ENCODE measurements at regions not wholly inside any gene's neighbourhood (a gene's known extent, or its start where the extent isn't known, plus 50 kb on each side); places are given as distances from the start of the nearest gene placed in this dataset.

DNA sequence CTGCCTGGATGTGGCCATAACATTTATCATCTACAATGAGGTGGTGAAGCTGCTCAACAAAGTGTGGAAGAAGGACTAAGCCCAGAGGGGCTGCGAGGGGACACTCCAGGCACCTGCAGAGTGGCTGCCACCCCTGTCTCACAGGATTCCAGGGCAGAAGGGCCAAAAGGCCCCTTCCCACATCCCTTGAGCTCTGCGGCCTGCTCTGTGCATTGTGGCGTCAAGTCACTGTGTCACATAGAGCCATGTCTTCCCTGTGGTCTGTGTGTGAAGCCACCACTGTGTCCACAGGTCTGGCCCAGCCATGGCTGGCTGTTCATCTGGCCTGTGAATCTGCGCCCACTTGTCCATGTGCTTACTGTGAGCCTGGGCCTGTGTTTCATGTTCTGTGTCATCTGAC lies 1714.6 kb downstream of the TP53TG3F start:
- no peak for ATAC-seq
- no TSS peak for BruUV-seq (replicated peaks)
- Histone ChIP-seq H3K4me1 (ENCODE audit: insufficient read depth, low read length) (no peaks in the 10 kb centered on the region), H4K20me1 (ENCODE audit: low read length) (no peaks in the 10 kb centered on the region), H3K27me3 (ENCODE audit: low read length) (no peaks in the 10 kb centered on the region), H3F3A (ENCODE audit: low read length, unreplicated experiment) (no peaks in the 10 kb centered on the region), H3K9me3 (ENCODE audit: low read length) (no peaks in the 10 kb centered on the region), H3K9me2 (replicated peaks; ENCODE audit: low read length) (no peaks in the 10 kb centered on the region), H3K36me3 (ENCODE audit: low read depth, low read length) (no peaks in the 10 kb centered on the region), H2AFZ (ENCODE audit: low read length) (no peak overlapping the region), H3K4me3 (ENCODE audit: low read length) (no peak overlapping the region), H3K4me2 (ENCODE audit: low read length) (no peak overlapping the region), H3K9ac (ENCODE audit: low read length) (no peak overlapping the region), H3K79me2 (ENCODE audit: low read length) (no peaks in the 10 kb centered on the region), H3K27ac (ENCODE audit: low read length) (no peak overlapping the region)
- intact Hi-C loops (cut with micrococcal nuclease), result no loop called here
- ChIA-PET POLR2A (ENCODE audit: unreplicated experiment) (no interaction called here), CTCF (no interaction called here)
- TF ChIP-seq EZH2 (IDR thresholded peaks at IDR 0.05; ENCODE audit: low read length, unreplicated experiment), result no peak
- TF ChIP-seq, protein P1, sequence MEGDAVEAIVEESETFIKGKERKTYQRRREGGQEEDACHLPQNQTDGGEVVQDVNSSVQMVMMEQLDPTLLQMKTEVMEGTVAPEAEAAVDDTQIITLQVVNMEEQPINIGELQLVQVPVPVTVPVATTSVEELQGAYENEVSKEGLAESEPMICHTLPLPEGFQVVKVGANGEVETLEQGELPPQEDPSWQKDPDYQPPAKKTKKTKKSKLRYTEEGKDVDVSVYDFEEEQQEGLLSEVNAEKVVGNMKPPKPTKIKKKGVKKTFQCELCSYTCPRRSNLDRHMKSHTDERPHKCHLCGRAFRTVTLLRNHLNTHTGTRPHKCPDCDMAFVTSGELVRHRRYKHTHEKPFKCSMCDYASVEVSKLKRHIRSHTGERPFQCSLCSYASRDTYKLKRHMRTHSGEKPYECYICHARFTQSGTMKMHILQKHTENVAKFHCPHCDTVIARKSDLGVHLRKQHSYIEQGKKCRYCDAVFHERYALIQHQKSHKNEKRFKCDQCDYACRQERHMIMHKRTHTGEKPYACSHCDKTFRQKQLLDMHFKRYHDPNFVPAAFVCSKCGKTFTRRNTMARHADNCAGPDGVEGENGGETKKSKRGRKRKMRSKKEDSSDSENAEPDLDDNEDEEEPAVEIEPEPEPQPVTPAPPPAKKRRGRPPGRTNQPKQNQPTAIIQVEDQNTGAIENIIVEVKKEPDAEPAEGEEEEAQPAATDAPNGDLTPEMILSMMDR (conservative IDR thresholded peaks at IDR 0.05; ENCODE audit: low read depth, low read length), result no peak
- no peak for TF ChIP-seq EZH2phosphoT487 (IDR thresholded peaks at IDR 0.05; ENCODE audit: borderline replicate concordance, low read length)
- no peak for DNase-seq

DNA sequence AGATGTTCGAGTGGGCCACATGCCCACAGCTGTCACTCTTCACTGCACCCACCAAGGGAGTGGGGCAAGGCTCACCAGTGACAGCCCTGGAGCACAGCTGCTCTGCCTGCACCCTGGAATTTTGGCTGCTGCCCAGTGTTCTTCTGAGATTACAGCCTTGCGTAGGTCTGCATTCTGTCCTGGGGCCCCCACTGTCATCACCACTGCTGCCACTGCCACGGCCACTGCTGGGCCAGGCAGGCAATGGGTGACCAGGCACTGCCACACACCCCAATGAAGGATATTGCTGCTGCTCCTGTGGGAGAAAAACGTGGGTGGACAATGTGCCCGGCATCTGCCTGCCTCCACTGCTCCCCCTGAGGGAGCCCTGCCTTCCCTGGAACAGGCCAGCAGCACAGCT lies 1717.0 kb downstream of the TP53TG3F start:
- ChIA-PET POLR2A (ENCODE audit: unreplicated experiment) (no interaction called here), CTCF (no interaction called here)
- no peaks in the 10 kb centered on the region for H3K9me3 ChIP-seq (ENCODE audit: low read length)
- no peak overlapping the region for H3K4me2 ChIP-seq (ENCODE audit: low read length)
- H4K20me1 ChIP-seq (ENCODE audit: low read length), result no peaks in the 10 kb centered on the region
- no peak overlapping the region for H3K27ac ChIP-seq (ENCODE audit: low read length)
- H3K9me2 ChIP-seq (replicated peaks; ENCODE audit: low read length), result no peaks in the 10 kb centered on the region
- H3K4me1 ChIP-seq (ENCODE audit: insufficient read depth, low read length), result no peaks in the 10 kb centered on the region
- H3K4me3 ChIP-seq (ENCODE audit: low read length), result no peak overlapping the region
- intact Hi-C loops (cut with micrococcal nuclease), result no loop called here
- no TSS peak for BruUV-seq (replicated peaks)
- H3K79me2 ChIP-seq (ENCODE audit: low read length), result no peaks in the 10 kb centered on the region
- ATAC-seq, result no peak
- no peak overlapping the region for H2AFZ ChIP-seq (ENCODE audit: low read length)
- no peaks in the 10 kb centered on the region for H3K36me3 ChIP-seq (ENCODE audit: low read depth, low read length)
- no peaks in the 10 kb centered on the region for H3K27me3 ChIP-seq (ENCODE audit: low read length)
- no peak overlapping the region for H3K9ac ChIP-seq (ENCODE audit: low read length)
- TF ChIP-seq EZH2phosphoT487 (IDR thresholded peaks at IDR 0.05; ENCODE audit: borderline replicate concordance, low read length) (no peak), EZH2 (IDR thresholded peaks at IDR 0.05; ENCODE audit: low read length, unreplicated experiment) (no peak)
- TF ChIP-seq, protein P1 (conservative IDR thresholded peaks at IDR 0.05; ENCODE audit: low read depth, low read length), result no peak
- DNase-seq, result no peak
- H3F3A ChIP-seq (ENCODE audit: low read length, unreplicated experiment), result no peaks in the 10 kb centered on the region

DNA sequence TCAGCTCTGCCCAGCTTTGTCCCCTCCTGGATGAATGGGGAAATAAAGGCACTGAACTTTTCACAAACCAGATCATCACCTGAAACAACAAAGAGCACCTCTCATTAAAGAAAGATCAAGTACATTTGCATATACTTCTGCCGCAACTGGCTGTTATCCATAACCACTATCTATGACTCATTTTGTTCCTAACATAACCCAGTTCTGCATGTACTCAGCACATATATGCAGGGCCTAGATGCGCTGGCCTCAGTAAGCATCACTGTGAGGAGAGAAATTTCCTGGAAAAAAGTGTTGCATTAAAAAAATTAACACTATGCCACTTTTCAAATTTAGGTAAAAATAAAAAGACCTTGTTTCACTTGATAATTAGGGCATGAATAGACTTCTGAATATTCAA lies 1718.4 kb downstream of the TP53TG3F start:
- TF ChIP-seq, protein P1 (conservative IDR thresholded peaks at IDR 0.05; ENCODE audit: low read depth, low read length), result no peak
- TF ChIP-seq EZH2 (IDR thresholded peaks at IDR 0.05; ENCODE audit: low read length, unreplicated experiment) (no peak), EZH2phosphoT487 (IDR thresholded peaks at IDR 0.05; ENCODE audit: borderline replicate concordance, low read length) (no peak)
- POLR2A ChIA-PET (ENCODE audit: unreplicated experiment), result no interaction called here
- no TSS peak for BruUV-seq (replicated peaks)

More for the DNA sequence above, 1718.4 kb downstream of the TP53TG3F start:
- H3K9me2 ChIP-seq (replicated peaks; ENCODE audit: low read length), result no peaks in the 10 kb centered on the region
- no peaks in the 10 kb centered on the region for H3K4me1 ChIP-seq (ENCODE audit: insufficient read depth, low read length)
- no peaks in the 10 kb centered on the region for H3K79me2 ChIP-seq (ENCODE audit: low read length)
- H3F3A ChIP-seq (ENCODE audit: low read length, unreplicated experiment), result no peaks in the 10 kb centered on the region
- no peak overlapping the region for H3K4me2 ChIP-seq (ENCODE audit: low read length)
- H2AFZ ChIP-seq (ENCODE audit: low read length), result no peak overlapping the region
- CTCF ChIA-PET, result no interaction called here
- H3K9ac ChIP-seq (ENCODE audit: low read length), result no peak overlapping the region
- no peaks in the 10 kb centered on the region for H3K36me3 ChIP-seq (ENCODE audit: low read depth, low read length)
- no peak overlapping the region for H3K4me3 ChIP-seq (ENCODE audit: low read length)
- DNase-seq, result no peak
- H4K20me1 ChIP-seq (ENCODE audit: low read length), result no peaks in the 10 kb centered on the region
- no peak overlapping the region for H3K27ac ChIP-seq (ENCODE audit: low read length)
- H3K27me3 ChIP-seq (ENCODE audit: low read length), result no peaks in the 10 kb centered on the region
- no peaks in the 10 kb centered on the region for H3K9me3 ChIP-seq (ENCODE audit: low read length)
- intact Hi-C loops (cut with micrococcal nuclease), result no loop called here
- ATAC-seq, result no peak

Data from PC-3 (cell line).